Esophagus squamous epithelium (tissue), 5 donors: ENCODE measurements at regions not wholly inside any gene's neighbourhood (a gene's known extent, or its start where the extent isn't known, plus 50 kb on each side); places are given as distances from the start of the nearest gene placed in this dataset.

ENCODE experiments used
- DNase-seq: peaks from one replicate; lab custom pipeline; 2025; lab: John Stamatoyannopoulos, UW
- H3K27ac ChIP-seq, 4 donors: fragments of 200-600 bp; sonication (generic); one replicate each; pipeline ENCODE4 v1.5.1; 2016 to 2019; ENCODE audit warnings: mild to moderate bottlenecking in 1 of 4
- H3K27me3 ChIP-seq, 4 donors: fragments of 200-600 bp; sonication (generic); 1 replicate in 3 of 4; 2 replicates in 1 of 4; pipeline versions ENCODE4 v1.5.1 to v1.6.0; 2017 to 2021; ENCODE audit warnings: antibody characterized with exemption in 1 of 4
- H3K36me3 ChIP-seq, 3 donors: fragments of 200-600 bp; sonication (generic); one replicate each; pipeline ENCODE4 v1.5.1; 2016 to 2019
- H3K4me1 ChIP-seq, 3 donors: fragments of 200-600 bp; sonication (generic); one replicate each; pipeline ENCODE4 v1.5.1; 2017 to 2019
- H3K4me3 ChIP-seq, 4 donors: fragments of 200-600 bp; sonication (generic); 1 replicate in 3 of 4; 2 replicates in 1 of 4; pipeline ENCODE4 v1.5.1; 2016 to 2019; ENCODE audit warnings: mild to moderate bottlenecking in 2 of 4, moderate library complexity in 1 of 4
- H3K9me3 ChIP-seq, 3 donors: fragments of 200-600 bp; sonication (generic); one replicate each; pipeline ENCODE4 v1.5.1; 2016 to 2019
- POLR2A ChIP-seq, 4 donors: fragments of 450-650 bp; IDR thresholded peaks; one replicate each; pipeline ENCODE4 v1.6.1; 2017; ENCODE audit warnings: antibody characterized with exemption in 4 of 4, mild to moderate bottlenecking in 4 of 4, moderate library complexity in 3 of 4
- WGBS, 2 donors: methylation state at CpG; one replicate each; pipeline ENCODE4 v1.1.5; 2018; 5-methylcytosine and 5-hydroxymethylcytosine counted together
- intact Hi-C: fragments of 100-400 bp; cut with DNase I; formaldehyde crosslinking; loops from one replicate; pipeline ENCODE4 v1.15.0; 2022
- TF ChIP-seq, protein P1 (sequence below), 6 experiments: fragments of 450-650 bp in 4 of 6; fragments of 200-600 bp in 2 of 6; sonication (generic) in 2 of 6; IDR thresholded peaks; one replicate each; pipeline ENCODE4 v1.5.1; 2016 to 2019; ENCODE audit warnings: antibody characterized with exemption in 6 of 6, mild to moderate bottlenecking in 4 of 6, moderate library complexity in 4 of 6
- donor health status: DM: yes; HTN: yes; CAD: no.

DNA sequence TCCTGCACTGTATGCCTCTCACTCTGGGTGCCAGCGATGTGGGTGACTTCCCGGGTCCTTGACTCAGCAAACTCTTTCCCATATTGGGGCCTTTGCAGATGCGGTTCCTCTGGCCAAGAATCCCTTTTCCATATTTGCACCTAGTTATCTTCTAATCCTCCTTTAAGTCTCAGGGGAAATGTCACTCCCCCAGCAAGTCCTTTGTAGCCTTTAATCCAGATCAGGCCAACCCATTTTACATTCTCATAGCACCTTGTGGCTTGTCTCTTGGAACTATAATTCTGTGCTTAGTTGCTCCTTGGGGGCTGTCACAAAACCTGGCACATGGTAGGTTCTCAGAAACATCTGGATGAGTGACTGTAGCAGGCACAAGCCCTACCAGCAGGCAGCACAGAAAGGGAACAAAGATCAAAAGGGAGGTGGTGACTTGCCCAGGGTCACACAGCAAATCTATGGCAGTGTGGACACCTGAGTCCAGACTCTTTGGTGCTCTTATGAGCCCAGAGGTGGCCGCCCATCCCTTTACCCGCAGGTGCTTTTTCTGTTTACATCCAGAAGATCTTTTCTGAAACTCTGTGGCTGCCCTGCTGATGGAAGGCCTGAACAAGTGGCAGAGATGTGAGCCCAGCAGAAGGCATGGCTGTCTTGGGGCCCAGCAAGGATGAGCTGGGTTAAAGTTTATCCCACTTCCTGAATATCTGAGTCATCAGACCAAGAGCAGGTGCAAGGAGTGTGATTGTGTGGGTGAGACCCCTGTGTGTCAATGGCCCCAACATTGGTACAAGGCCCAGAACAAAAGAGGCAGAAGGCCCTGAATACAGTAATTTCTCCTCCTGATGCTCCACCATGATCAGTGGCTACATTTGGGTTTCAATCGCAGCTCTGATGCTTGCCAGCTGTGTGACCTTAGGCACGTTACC is 78.6 kb upstream of the GRK3 start:
- intact Hi-C loops = no loop called here
- Histone ChIP-seq H3K4me3 (no peak overlapping the region), H3K27ac (no peak overlapping the region), H3K36me3 (peaks cover 0 to 6% (median 3%) of the 10 kb centered on the region in 3 donors), H3K4me1 (peaks cover 0 to 9% (median 0%) of the 10 kb centered on the region in 3 donors), H3K9me3 (no peaks in the 10 kb centered on the region), H3K27me3 (no peaks in the 10 kb centered on the region)
- TF ChIP-seq POLR2A (IDR thresholded peaks at IDR 0.05) = no peak
- TF ChIP-seq, protein P1, sequence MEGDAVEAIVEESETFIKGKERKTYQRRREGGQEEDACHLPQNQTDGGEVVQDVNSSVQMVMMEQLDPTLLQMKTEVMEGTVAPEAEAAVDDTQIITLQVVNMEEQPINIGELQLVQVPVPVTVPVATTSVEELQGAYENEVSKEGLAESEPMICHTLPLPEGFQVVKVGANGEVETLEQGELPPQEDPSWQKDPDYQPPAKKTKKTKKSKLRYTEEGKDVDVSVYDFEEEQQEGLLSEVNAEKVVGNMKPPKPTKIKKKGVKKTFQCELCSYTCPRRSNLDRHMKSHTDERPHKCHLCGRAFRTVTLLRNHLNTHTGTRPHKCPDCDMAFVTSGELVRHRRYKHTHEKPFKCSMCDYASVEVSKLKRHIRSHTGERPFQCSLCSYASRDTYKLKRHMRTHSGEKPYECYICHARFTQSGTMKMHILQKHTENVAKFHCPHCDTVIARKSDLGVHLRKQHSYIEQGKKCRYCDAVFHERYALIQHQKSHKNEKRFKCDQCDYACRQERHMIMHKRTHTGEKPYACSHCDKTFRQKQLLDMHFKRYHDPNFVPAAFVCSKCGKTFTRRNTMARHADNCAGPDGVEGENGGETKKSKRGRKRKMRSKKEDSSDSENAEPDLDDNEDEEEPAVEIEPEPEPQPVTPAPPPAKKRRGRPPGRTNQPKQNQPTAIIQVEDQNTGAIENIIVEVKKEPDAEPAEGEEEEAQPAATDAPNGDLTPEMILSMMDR (IDR thresholded peaks at IDR 0.05) = no peak
- 86 to 95% methylated on average over 5 to 6 of the region's 7 CpGs for WGBS, 2 donors
- DNase-seq = no peak

DNA sequence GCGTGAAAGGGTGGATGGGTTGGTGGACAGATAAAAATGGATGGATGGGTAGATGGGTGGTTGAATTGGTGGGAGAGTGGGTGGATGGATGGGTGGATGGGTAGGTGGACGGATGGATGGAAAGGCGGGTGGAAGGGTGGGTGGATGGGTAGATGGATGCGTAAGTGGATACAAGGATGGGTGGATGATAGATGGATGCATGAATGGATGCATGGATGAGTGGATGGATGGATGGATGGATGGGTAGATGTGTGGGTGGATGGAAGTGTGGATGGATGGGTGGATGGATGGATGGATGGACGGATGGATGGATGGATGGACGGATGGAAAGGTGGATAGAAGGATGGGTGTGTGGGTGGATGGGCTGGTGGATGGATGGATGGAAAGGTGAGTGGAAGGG is 77.0 kb upstream of the GRK3 start:
- no peak overlapping the region for H3K4me3 ChIP-seq
- no peak overlapping the region for H3K27ac ChIP-seq
- H3K36me3 ChIP-seq = peaks cover 0 to 8% (median 0%) of the 10 kb centered on the region in 3 donors
- 94 to 96% methylated on average over 6 of the region's 6 CpGs for WGBS, 2 donors
- no peaks in the 10 kb centered on the region for H3K27me3 ChIP-seq
- H3K9me3 ChIP-seq = no peaks in the 10 kb centered on the region
- DNase-seq = no peak
- TF ChIP-seq POLR2A (IDR thresholded peaks at IDR 0.05) = no peak
- TF ChIP-seq, protein P1 (IDR thresholded peaks at IDR 0.05) = no peak
- peaks cover 0 to 9% (median 0%) of the 10 kb centered on the region in 3 donors for H3K4me1 ChIP-seq
- intact Hi-C loops = no loop called here

DNA sequence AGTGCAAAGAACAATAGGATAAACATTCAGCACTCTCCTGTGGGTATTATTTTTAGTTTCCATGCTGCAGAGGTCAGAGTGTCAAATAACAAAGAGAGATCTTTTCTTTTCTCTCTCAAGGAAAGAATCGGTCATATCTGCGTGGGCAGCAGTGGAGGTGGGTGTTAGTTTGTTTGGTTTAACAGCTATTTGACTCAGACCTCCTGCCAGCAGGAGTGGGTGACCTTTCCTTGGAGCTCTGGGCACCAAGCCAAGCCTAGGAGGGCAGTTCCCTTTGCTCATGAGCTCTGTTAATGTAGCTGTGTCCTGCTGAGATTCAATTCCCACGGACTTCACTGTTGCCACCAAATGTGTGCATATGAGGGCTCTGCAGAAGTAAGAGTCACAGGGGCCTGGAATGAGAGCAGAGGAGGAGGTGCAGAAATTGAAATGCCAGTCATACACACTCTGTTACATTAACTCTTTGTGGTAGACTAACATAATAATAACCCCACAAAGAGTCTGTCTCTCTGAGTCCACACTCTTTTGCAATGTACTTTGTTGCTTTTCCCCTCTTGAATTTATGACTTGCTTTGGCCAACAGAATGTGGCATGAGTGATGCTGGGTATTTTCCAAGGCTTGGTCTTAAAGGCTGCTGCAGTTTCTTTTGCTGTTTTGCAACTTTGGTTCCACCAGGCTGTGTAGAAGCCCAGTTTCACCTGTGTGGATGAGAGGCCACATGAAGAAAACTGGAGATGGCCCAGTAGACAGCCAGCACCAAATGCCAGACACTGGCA is 76.0 kb upstream of the GRK3 start:
- no peak overlapping the region for H3K4me3 ChIP-seq
- H3K27ac ChIP-seq = no peak overlapping the region
- H3K36me3 ChIP-seq = peaks cover 0 to 8% (median 0%) of the 10 kb centered on the region in 3 donors
- no peaks in the 10 kb centered on the region for H3K27me3 ChIP-seq
- intact Hi-C loops = no loop called here
- H3K9me3 ChIP-seq = no peaks in the 10 kb centered on the region
- H3K4me1 ChIP-seq = peaks cover 0 to 4% (median 0%) of the 10 kb centered on the region in 3 donors
- TF ChIP-seq, protein P1 (IDR thresholded peaks at IDR 0.05) = no peak
- TF ChIP-seq POLR2A (IDR thresholded peaks at IDR 0.05) = no peak
- no peak for DNase-seq
- WGBS, 2 donors = 42 to 46% methylated on average over 3 of the region's 3 CpGs

DNA sequence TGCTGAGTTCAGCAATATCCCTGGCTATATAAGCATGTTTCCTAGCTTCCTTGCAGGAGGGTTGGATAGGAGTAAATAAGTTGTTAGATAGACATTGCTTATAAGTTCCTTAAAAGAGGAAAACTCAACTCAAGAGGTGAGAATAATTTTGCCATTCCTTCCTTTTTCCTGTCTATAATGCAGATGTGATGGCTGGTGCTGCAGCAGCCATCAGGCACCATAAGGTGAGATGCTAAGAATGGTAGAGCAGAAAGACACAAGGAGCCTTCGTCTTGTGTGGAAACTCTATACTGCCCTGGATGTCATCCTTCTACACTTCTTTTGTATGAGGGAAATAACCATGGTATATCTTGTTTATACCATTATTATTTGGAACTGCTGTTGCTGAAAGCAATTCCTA is 74.5 kb upstream of the GRK3 start:
- TF ChIP-seq, protein P1 (IDR thresholded peaks at IDR 0.05) = no peak
- TF ChIP-seq POLR2A (IDR thresholded peaks at IDR 0.05) = no peak
- Histone ChIP-seq H3K27ac (no peak overlapping the region), H3K4me3 (no peak overlapping the region), H3K4me1 (no peaks in the 10 kb centered on the region), H3K36me3 (peaks cover 0 to 8% (median 0%) of the 10 kb centered on the region in 3 donors), H3K27me3 (peaks cover 0 to 7% (median 0%) of the 10 kb centered on the region in 4 donors), H3K9me3 (no peaks in the 10 kb centered on the region)
- intact Hi-C loops = no loop called here
- WGBS, 2 donors = 94 to 100% methylated on average over 1 of the region's 1 CpG
- no peak for DNase-seq
